ENCODE measurements at regions not wholly inside any gene's neighbourhood (a gene's known extent, or its start where the extent isn't known, plus 50 kb on each side); places are given as distances from the start of the nearest gene placed in this dataset.

- no peaks in the 10 kb centered on the region for H3K4me1 Mint-ChIP-seq
- H3K4me3 Mint-ChIP-seq: no peak overlapping the region
- no peak overlapping the region for H3K27ac Mint-ChIP-seq
- no peak overlapping the region for H3K4me3 ChIP-seq (replicated peaks in 1 of 3; ENCODE audit: low read depth in 2 of 3, low read length in 3 of 3)
- H2AFZ ChIP-seq (ENCODE audit: insufficient read depth, low read depth, low read length, poor library complexity, severe bottlenecking): no peak overlapping the region
- no peak for TF ChIP-seq CTCF (IDR thresholded peaks at IDR 0.05)
- H3K36me3 Mint-ChIP-seq: no peaks in the 10 kb centered on the region
- H3K4me1 ChIP-seq (ENCODE audit: control insufficient read depth in 1 of 2, insufficient read depth in 2 of 2, low read length in 2 of 2): no peaks in the 10 kb centered on the region
- H3K79me2 ChIP-seq (ENCODE audit: insufficient read depth, low read length): no peaks in the 10 kb centered on the region
- H3K9ac ChIP-seq (ENCODE audit: insufficient read depth, low read length, poor library complexity, severe bottlenecking): no peak overlapping the region
- peaks cover 0 to 8% (median 4%) of the 10 kb centered on the region in 7 donors for H3K9me3 Mint-ChIP-seq
- H3K27ac ChIP-seq (ENCODE audit: low read depth in 1 of 2, low read length in 2 of 2): no peak overlapping the region
- no peaks in the 10 kb centered on the region for H4K20me1 ChIP-seq (ENCODE audit: insufficient read depth, low read length)
- no peak for DNase-seq
- H3K9me3 ChIP-seq (replicated peaks in 1 of 2; ENCODE audit: control insufficient read depth in 1 of 2, insufficient read depth in 1 of 2, low read length in 2 of 2): no peaks in the 10 kb centered on the region
- intact Hi-C loops (cut with micrococcal nuclease): no loop called here
- no peaks in the 10 kb centered on the region for H3K27me3 ChIP-seq (ENCODE audit: control insufficient read depth in 2 of 2, insufficient read depth in 2 of 2, low read length in 2 of 2)
- 96% methylated on average over 4 of the region's 5 CpGs for WGBS (ENCODE audit: insufficient coverage)
- no peaks in the 10 kb centered on the region for H3K27me3 Mint-ChIP-seq (ENCODE audit: low read depth in 3 of 3)
- H3K36me3 ChIP-seq (replicated peaks in 1 of 2; ENCODE audit: control insufficient read depth in 1 of 2, insufficient read depth in 2 of 2, low read length in 2 of 2): no peaks in the 10 kb centered on the region
- no peak overlapping the region for H3K4me2 ChIP-seq (replicated peaks; ENCODE audit: extremely low read depth, low read length, poor library complexity, severe bottlenecking)
Measured at GRCh38 chr1:221573756-221574155, 168.1 kb downstream of the DUSP10 start.

GRCh38 chr1:221574529-221574928, 167.4 kb downstream of the DUSP10 start:
- Histone ChIP-seq H3K4me1 (ENCODE audit: control insufficient read depth in 1 of 2, insufficient read depth in 2 of 2, low read length in 2 of 2) (no peaks in the 10 kb centered on the region), H2AFZ (ENCODE audit: insufficient read depth, low read depth, low read length, poor library complexity, severe bottlenecking) (no peak overlapping the region), H3K4me3 (replicated peaks in 1 of 3; ENCODE audit: low read depth in 2 of 3, low read length in 3 of 3) (no peak overlapping the region), H3K9me3 (replicated peaks in 1 of 2; ENCODE audit: control insufficient read depth in 1 of 2, insufficient read depth in 1 of 2, low read length in 2 of 2) (no peaks in the 10 kb centered on the region), H3K79me2 (ENCODE audit: insufficient read depth, low read length) (no peaks in the 10 kb centered on the region), H4K20me1 (ENCODE audit: insufficient read depth, low read length) (no peaks in the 10 kb centered on the region), H3K27me3 (ENCODE audit: control insufficient read depth in 2 of 2, insufficient read depth in 2 of 2, low read length in 2 of 2) (no peaks in the 10 kb centered on the region), H3K27ac (ENCODE audit: low read depth in 1 of 2, low read length in 2 of 2) (no peak overlapping the region), H3K4me2 (replicated peaks; ENCODE audit: extremely low read depth, low read length, poor library complexity, severe bottlenecking) (no peak overlapping the region), H3K9ac (ENCODE audit: insufficient read depth, low read length, poor library complexity, severe bottlenecking) (no peak overlapping the region), H3K36me3 (replicated peaks in 1 of 2; ENCODE audit: control insufficient read depth in 1 of 2, insufficient read depth in 2 of 2, low read length in 2 of 2) (no peaks in the 10 kb centered on the region)
- no peak for DNase-seq
- Mint-ChIP-seq H3K4me1 (no peaks in the 10 kb centered on the region), H3K4me3 (no peak overlapping the region), H3K36me3 (no peaks in the 10 kb centered on the region), H3K27me3 (ENCODE audit: low read depth in 3 of 3) (no peaks in the 10 kb centered on the region), H3K27ac (no peak overlapping the region), H3K9me3 (peaks cover 0 to 12% (median 4%) of the 10 kb centered on the region in 7 donors)
- no CpG with 5 or more reads among the region's 2 CpGs for WGBS (ENCODE audit: insufficient coverage)
- no peak for TF ChIP-seq CTCF (IDR thresholded peaks at IDR 0.05)
- intact Hi-C loops (cut with micrococcal nuclease): no loop called here

Measured in CD14-positive monocyte (primary cell).